HG03457 (cell line): ENCODE measurements at regions not wholly inside any gene's neighbourhood (a gene's known extent, or its start where the extent isn't known, plus 50 kb on each side); places are given as distances from the start of the nearest gene placed in this dataset.
A peak's percentile ranks its signal among the peaks of the same experiment; 100 is the strongest.

Experiments used
- ATAC-seq: cut with Tn5 transposase; IDR thresholded peaks from one replicate; pipeline ENCODE4 v1.9.1; 2021; ENCODE audit warnings: moderate number of reproducible peaks; ENCODE audit not compliant: unreplicated experiment

- no peak for ATAC-seq
These were observed 285.9 kb downstream of the RFC3 start for GRCh38 chr13:34103854-34104253.

DNA sequence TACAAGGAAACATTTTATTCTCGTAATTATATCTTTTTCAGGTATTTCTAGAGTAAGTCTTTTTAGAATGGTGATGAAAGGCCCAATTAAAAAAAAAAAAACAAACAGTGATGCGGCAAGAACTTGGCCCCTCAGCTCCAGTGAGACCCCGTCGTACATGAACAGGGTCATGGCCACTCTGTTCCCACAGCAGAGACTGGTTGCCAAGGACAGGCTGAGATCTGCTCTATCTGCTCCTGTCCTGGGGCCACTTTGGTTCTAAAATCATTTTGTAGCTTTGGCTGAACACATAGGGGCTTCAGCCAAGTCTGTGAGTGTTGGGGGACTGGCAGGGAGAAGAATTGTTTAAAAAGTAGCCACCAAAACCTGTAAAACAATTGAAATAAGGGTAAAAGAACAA is 286.9 kb downstream of the RFC3 start:
- no peak for ATAC-seq

- ATAC-seq: no peak
These were observed 289.9 kb downstream of the RFC3 start for GRCh38 chr13:34107806-34108205.

DNA sequence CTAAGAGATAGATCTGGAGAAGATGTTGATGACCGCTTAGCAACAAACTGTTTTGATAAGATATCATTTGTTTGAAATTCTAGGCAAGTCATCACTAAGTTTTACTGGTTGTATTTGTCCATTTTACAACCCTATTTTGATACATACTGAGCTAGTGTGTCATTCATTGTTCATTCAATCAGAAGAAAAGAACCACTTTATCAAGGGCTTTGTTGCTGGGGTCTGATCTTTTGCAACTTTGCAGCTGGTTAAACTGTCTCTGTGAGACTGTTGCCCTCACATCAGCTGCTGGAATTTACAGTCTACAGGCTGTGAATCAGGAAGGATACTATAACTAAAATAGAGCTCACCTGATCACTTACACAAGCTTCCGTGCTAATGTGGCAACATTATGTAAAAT is 290.5 kb downstream of the RFC3 start:
- ATAC-seq: no peak

DNA sequence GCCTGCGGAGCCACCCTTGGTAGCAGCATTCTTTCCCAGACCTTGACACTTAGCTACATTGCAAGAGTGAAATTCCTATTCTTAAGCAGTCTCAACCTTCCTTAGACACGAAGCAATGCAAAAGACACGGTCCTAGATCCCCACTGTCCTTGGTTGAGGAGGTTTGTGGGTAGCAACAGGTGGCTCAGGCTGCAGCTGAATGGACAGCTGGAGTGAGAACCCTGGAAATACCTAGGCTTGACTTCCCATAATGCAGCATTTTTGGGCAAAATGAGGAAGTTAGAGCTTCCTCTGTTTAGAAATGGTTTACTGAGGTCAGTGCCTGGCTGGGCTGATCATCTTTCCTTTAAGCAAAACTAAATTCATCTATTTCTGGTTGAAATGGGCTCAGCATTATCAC is 296.6 kb downstream of the RFC3 start:
- no peak for ATAC-seq

DNA sequence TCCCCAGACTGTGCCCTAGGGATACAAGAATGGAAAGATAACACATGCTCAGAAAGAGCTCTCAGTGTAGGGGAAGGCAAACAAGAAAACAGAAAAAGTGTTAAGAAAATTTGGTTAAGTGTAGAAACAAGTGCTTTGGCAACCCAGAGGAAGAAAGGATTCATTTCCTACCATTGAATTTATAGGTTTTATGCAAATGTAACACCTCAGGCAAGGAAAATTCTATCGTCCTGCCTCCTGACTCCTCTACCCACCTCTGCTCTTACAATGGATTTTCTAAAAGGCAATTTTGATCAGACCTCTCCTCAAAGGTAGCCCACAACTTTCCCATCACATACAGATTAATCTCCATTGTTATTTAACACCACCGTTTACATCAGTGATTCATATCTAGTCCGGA is 298.7 kb downstream of the RFC3 start:
- ATAC-seq: no peak

GRCh38 chr13:34124666-34125306 is 306.8 kb downstream of the RFC3 start:
- no peak for ATAC-seq

DNA sequence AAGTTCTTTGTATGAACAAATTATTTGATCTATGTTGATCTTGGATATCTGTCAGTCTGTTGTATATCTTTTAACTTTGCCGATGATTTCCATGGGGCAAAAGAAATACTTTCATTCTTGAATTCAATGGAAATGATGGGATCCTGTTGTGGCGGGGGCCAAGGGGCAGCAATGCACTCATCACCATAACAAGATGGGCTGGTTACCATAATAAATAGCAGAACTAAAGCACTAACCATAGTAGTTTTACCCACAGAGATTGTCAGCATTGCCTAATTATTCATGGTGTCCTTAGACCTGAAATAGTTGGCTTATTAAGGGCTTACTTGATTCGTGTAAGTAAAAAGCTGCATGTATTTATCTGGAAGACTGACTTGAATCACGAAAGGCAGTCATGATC is 309.6 kb downstream of the RFC3 start:
- no peak for ATAC-seq

GRCh38 chr13:34128661-34129060 is 310.7 kb downstream of the RFC3 start:
- ATAC-seq: no peak

- no peak for ATAC-seq
These were observed 311.5 kb downstream of the RFC3 start for GRCh38 chr13:34129436-34129835.

- ATAC-seq: no peak
These were observed 319.3 kb downstream of the RFC3 start for GRCh38 chr13:34137200-34137599.

- ATAC-seq: no peak
These were observed 321.8 kb downstream of the RFC3 start for GRCh38 chr13:34139660-34140227.

DNA sequence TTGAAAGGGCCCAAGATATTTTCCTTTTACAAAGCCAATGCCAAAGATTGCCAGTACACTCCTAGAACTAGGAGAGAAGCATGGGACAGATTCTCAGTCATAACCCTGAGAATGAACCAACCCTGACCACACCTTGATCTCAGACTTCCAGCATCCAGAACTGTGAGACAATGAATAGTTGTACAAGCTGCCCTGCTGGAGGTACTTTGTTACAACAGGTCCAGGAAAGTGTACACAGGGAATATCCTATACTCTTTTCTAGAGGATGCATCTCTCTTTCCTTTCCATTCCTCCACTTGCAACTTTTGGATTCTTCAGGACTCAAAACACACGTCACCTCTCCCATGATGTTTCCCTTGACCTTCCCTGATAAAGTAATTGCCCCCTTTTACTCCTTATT is 325.7 kb downstream of the RFC3 start:
- no peak for ATAC-seq

- no peak for ATAC-seq
These were observed 326.2 kb downstream of the RFC3 start for GRCh38 chr13:34144142-34144541.

DNA sequence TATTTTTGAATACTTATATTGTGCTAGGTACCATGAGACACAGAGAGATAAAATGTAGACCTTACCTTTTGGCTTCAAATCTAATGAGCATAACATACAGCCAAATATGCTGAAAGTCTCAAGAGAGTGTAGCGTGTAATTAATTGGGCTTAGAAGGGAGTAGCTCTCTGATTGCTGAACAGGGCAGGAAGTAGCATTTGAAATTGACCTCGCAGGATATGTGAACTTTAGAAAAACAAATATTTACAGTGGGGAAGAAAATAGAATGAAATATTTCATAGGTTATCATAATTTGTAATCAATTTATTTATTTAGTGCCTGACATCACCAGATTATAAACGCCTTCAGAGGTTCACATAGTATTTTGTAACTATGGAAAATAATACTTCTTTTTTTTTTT is 327.1 kb downstream of the RFC3 start:
- ATAC-seq: no peak

DNA sequence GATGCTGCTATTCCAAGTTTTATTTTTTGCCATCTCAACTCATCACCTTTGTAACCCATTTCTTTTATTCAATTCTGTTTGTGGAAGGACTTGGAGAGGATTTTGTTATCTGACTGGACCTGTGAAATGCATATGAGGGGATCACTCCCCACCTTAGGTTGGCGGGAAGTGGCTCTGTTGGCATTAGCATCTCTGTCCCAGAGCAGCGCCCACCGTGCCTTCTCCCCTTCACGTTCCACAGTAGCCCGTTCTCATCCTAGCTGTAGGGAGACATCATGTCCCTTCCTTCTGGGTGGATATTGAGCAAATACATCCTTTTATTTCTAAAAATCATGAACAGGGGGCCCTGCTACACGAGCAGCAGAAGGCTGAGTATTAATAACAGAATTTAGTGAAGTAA is 330.4 kb downstream of the RFC3 start:
- ATAC-seq: no peak

- no peak for ATAC-seq
These were observed 333.9 kb downstream of the RFC3 start for GRCh38 chr13:34151885-34152284.

DNA sequence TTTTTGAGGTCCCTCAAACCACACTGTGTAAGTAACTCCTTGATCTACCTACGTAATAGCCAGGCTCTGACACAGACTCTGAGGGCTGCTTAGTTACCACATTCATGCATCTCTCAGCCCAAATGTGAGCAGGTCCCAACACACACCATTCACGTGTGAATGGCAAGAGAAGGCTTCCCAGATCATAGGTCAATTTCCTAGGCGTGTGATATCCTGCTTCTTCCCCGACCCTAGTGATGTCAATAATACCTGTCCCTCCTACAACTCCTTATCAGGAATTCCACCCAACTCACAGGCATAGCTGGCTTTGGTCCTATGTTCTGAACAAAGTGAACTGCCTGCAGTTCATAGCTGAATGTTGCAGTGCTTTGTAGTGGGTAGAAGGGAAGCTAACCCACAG is 334.5 kb downstream of the RFC3 start:
- ATAC-seq: no peak

GRCh38 chr13:34152996-34153395 is 335.0 kb downstream of the RFC3 start:
- no peak for ATAC-seq

DNA sequence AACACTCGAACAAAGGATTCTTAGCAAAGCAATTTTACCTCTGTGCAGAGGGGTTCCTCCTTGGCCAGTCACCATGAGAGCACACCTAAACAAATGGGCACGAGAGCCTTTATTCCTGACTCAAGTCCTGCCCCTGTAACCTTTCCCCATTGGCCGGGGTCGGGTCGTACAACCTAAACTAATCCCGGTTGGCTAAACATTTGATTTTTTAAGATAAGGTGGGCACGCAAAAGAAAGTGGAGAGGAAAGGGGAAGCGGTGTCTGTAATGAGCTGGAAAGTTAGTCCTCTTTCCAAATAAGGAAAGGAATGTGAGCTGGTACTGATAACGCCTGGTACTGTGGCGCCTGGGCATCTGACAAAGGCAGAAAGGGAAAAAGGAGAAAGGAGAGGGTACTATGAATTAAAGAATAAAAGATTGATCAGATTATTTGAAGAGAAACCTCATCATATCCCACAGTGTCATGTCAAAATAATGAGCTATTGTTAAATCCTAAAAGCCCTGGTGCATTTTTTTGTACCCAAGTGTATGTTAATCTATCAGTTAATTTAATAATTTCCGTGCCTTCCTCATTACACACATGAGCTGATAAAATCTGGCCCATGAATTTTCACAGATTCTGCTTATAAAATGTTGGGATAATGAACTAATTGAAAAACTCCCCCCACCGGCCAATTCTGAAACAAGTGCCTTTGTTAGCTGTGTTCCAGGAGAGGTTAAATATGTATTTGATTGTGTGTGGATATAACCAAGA is 335.7 kb downstream of the RFC3 start:
- ATAC-seq: no peak

DNA sequence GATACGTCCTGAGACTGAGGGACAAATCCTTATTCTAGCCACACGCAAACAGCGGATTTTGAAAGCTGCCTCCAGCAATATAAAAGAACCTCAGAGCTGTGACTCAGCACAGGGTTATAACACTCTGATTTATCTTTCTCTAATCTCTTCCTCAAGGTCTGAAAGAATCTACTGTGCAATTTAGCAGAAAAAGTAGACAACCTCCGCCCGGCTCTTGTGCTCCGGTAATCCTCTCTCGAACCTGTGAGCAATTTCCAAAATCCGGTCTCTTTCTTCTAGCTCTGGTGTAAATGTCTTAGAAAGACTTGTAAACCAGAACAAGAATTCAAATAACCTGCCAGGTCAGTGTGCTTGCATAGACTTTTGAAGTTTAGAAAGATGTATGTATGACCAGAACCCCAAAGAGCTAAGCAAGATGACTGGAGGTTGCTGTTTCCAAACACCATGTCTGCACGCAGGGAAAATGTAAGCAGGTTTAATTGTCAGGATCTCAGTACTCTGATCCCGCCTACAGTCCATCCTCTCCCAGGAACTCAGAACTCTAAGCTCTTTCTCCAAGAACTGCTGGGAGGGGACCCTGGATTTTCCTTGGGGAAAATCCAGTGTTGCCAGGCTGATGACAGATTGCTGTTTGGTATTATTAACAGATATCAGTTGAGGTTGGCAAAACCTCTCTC is 338.1 kb downstream of the RFC3 start:
- no peak for ATAC-seq

GRCh38 chr13:34156841-34157365 is 339.0 kb downstream of the RFC3 start:
- peak; percentile 99 for ATAC-seq
